ENCODE measurements at regions not wholly inside any gene's neighbourhood (a gene's known extent, or its start where the extent isn't known, plus 50 kb on each side); places are given as distances from the start of the nearest gene placed in this dataset.

DNA sequence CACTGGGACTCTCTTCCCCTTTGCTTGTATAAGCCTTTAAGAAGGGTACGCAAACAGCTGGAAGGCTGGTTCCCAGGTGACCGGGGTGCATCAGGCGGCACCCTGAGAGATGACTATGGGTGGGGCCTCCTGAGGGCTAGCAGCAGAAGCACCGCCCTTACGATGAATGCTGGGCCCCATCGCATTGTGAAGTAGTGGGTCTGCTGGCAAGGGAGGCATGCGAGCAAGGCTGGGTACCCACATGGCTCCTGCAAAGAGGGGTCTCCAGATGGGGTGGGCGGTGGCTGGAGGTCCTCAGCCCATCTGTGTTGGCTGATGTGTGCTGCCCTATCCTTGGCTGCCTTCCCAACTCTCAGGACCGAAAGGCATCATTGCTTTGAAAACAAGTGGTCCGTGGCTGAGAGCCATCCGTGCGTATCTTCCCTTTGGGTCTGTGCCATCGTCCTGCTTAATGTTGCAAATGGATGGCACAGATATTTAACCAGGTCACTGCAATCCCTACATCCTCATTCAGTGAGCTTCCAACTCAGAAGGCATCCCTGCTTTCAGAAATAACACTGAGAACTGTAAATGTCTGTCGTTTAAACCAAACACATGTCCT lies 83.5 kb upstream of the GPC1 start:
- ATAC-seq (no peak), FAIRE-seq (no peak), DNase-seq (ENCODE audit: low read depth, low spot score) (no peak)
- POLR2A ChIA-PET: no interaction called here
- RAD21 ChIA-PET (ENCODE audit: unreplicated experiment): no interaction called here
- Histone ChIP-seq H3K79me2 (ENCODE audit: control insufficient read depth, insufficient read depth, low read length) (no peaks in the 10 kb centered on the region), H3K36me3 (ENCODE audit: control insufficient read depth in 2 of 2, insufficient read depth in 2 of 2, low read length in 1 of 2) (no peaks in the 10 kb centered on the region), H3K4me3 (no peak overlapping the region), H4K20me1 (ENCODE audit: control insufficient read depth, insufficient read depth) (no peaks in the 10 kb centered on the region), H2AFZ (ENCODE audit: control insufficient read depth, low read depth, low read length) (no peak overlapping the region), H3K9ac (ENCODE audit: control insufficient read depth, insufficient read depth, low read length) (no peak overlapping the region), H3K4me1 (ENCODE audit: control insufficient read depth, insufficient read depth, low read length) (no peaks in the 10 kb centered on the region), H3K9me3 (replicated peaks; ENCODE audit: control insufficient read depth, insufficient read depth, low read length) (no peaks in the 10 kb centered on the region), H3K4me2 (ENCODE audit: control insufficient read depth, insufficient read depth) (no peak overlapping the region), H3K27me3 (replicated peaks in 1 of 2; ENCODE audit: control insufficient read depth in 2 of 2, insufficient read depth in 2 of 2, low read length in 1 of 2) (no peaks in the 10 kb centered on the region; a peak in 1 of 4 replicates), H3K27ac (ENCODE audit: control insufficient read depth, insufficient read depth) (no peak overlapping the region)
- 36% methylated on average over 14 of the region's 14 CpGs for WGBS (ENCODE audit: insufficient coverage, insufficient replicate concordance, low lambda C conversion rate, missing lambda C conversion rate)
- SMC1A ChIA-PET (ENCODE audit: uncharacterized antibody, unreplicated experiment): no interaction called here
- intact Hi-C loops (cut with micrococcal nuclease; ENCODE audit: unreplicated experiment) (no loop called here), in situ Hi-C loops (cut with MboI) (no loop called here)
- TF ChIP-seq RFX5 (IDR thresholded peaks at IDR 0.05; ENCODE audit: low read depth, low read length): no peak
- TF ChIP-seq, protein P1, sequence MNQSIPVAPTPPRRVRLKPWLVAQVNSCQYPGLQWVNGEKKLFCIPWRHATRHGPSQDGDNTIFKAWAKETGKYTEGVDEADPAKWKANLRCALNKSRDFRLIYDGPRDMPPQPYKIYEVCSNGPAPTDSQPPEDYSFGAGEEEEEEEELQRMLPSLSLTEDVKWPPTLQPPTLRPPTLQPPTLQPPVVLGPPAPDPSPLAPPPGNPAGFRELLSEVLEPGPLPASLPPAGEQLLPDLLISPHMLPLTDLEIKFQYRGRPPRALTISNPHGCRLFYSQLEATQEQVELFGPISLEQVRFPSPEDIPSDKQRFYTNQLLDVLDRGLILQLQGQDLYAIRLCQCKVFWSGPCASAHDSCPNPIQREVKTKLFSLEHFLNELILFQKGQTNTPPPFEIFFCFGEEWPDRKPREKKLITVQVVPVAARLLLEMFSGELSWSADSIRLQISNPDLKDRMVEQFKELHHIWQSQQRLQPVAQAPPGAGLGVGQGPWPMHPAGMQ (IDR thresholded peaks at IDR 0.05; ENCODE audit: borderline replicate concordance): no peak
- TF ChIP-seq, protein P2, sequence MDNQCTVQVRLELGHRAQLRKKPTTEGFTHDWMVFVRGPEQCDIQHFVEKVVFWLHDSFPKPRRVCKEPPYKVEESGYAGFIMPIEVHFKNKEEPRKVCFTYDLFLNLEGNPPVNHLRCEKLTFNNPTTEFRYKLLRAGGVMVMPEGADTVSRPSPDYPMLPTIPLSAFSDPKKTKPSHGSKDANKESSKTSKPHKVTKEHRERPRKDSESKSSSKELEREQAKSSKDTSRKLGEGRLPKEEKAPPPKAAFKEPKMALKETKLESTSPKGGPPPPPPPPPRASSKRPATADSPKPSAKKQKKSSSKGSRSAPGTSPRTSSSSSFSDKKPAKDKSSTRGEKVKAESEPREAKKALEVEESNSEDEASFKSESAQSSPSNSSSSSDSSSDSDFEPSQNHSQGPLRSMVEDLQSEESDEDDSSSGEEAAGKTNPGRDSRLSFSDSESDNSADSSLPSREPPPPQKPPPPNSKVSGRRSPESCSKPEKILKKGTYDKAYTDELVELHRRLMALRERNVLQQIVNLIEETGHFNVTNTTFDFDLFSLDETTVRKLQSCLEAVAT (IDR thresholded peaks at IDR 0.05): no peak
- TF ChIP-seq, protein P3, sequence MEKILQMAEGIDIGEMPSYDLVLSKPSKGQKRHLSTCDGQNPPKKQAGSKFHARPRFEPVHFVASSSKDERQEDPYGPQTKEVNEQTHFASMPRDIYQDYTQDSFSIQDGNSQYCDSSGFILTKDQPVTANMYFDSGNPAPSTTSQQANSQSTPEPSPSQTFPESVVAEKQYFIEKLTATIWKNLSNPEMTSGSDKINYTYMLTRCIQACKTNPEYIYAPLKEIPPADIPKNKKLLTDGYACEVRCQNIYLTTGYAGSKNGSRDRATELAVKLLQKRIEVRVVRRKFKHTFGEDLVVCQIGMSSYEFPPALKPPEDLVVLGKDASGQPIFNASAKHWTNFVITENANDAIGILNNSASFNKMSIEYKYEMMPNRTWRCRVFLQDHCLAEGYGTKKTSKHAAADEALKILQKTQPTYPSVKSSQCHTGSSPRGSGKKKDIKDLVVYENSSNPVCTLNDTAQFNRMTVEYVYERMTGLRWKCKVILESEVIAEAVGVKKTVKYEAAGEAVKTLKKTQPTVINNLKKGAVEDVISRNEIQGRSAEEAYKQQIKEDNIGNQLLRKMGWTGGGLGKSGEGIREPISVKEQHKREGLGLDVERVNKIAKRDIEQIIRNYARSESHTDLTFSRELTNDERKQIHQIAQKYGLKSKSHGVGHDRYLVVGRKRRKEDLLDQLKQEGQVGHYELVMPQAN (conservative IDR thresholded peaks at IDR 0.05): no peak
- CTCF ChIA-PET: no interaction called here
- BruUV-seq (replicated peaks): no TSS peak

Data from GM12878 (cell line).